SK-MEL-5 (cell line): ENCODE measurements at regions not wholly inside any gene's neighbourhood (a gene's known extent, or its start where the extent isn't known, plus 50 kb on each side); places are given as distances from the start of the nearest gene placed in this dataset.

Experiments used
- DNase-seq: peaks from one replicate; pipeline ENCODE4 v3.0.0-alpha.2; 2016; ENCODE audit warnings: low read depth, low spot score
- in situ Hi-C: cut with HindIII; loops from 2 replicates; pipeline ENCODE4 v1.10.0; 2016; ENCODE audit warnings: low sequenced_read_pairs, high pct_unique_total_duplicates, low pct_unique_long_range_greater_than_20kb

GRCh38 chr16:26273607-26274006 lies 581.8 kb downstream of the HS3ST4 start:
- in situ Hi-C loops = no loop called here
- DNase-seq = no peak

- in situ Hi-C loops = no loop called here
- no peak for DNase-seq
Observed at GRCh38 chr16:26275021-26275590, 583.3 kb downstream of the HS3ST4 start.

GRCh38 chr16:26276289-26276688 lies 584.5 kb downstream of the HS3ST4 start:
- in situ Hi-C loops = no loop called here
- DNase-seq = no peak

GRCh38 chr16:26281381-26282110 lies 589.8 kb downstream of the HS3ST4 start:
- no peak for DNase-seq
- in situ Hi-C loops = no loop called here

- DNase-seq = no peak
- in situ Hi-C loops = no loop called here
Observed at GRCh38 chr16:26295625-26296304, 604.0 kb downstream of the HS3ST4 start.

GRCh38 chr16:26301516-26301915 lies 609.8 kb downstream of the HS3ST4 start:
- no peak for DNase-seq

GRCh38 chr16:26316683-26317464 lies 625.1 kb downstream of the HS3ST4 start:
- in situ Hi-C loops = no loop called here
- DNase-seq = no peak

More at GRCh38 chr16:26301516-26301915, 609.8 kb downstream of the HS3ST4 start:
- in situ Hi-C loops = no loop called here

- no peak for DNase-seq
- in situ Hi-C loops = no loop called here
Observed at GRCh38 chr16:26317885-26318284, 626.1 kb downstream of the HS3ST4 start.

GRCh38 chr16:26330654-26331053 lies 638.9 kb downstream of the HS3ST4 start:
- in situ Hi-C loops = no loop called here

GRCh38 chr16:26334218-26335111 lies 642.7 kb downstream of the HS3ST4 start:
- no peak for DNase-seq
- in situ Hi-C loops = no loop called here

More at GRCh38 chr16:26330654-26331053, 638.9 kb downstream of the HS3ST4 start:
- DNase-seq = no peak

GRCh38 chr16:26335236-26335853 lies 643.6 kb downstream of the HS3ST4 start:
- in situ Hi-C loops = no loop called here
- DNase-seq = no peak

- in situ Hi-C loops = no loop called here
Observed at GRCh38 chr16:26342621-26343020, 650.9 kb downstream of the HS3ST4 start.

GRCh38 chr16:26344240-26344776 lies 652.5 kb downstream of the HS3ST4 start:
- in situ Hi-C loops = no loop called here
- DNase-seq = no peak

More at GRCh38 chr16:26342621-26343020, 650.9 kb downstream of the HS3ST4 start:
- no peak for DNase-seq

GRCh38 chr16:26344976-26345375 lies 653.2 kb downstream of the HS3ST4 start:
- in situ Hi-C loops = no loop called here
- DNase-seq = no peak

- in situ Hi-C loops = no loop called here
- no peak for DNase-seq
Observed at GRCh38 chr16:26345966-26346365, 654.2 kb downstream of the HS3ST4 start.

GRCh38 chr16:26348095-26348494 lies 656.3 kb downstream of the HS3ST4 start:
- DNase-seq = peak; percentile 13
- in situ Hi-C loops = no loop called here
